ENCODE measurements at regions not wholly inside any gene's neighbourhood (a gene's known extent, or its start where the extent isn't known, plus 50 kb on each side); places are given as distances from the start of the nearest gene placed in this dataset.

DNA sequence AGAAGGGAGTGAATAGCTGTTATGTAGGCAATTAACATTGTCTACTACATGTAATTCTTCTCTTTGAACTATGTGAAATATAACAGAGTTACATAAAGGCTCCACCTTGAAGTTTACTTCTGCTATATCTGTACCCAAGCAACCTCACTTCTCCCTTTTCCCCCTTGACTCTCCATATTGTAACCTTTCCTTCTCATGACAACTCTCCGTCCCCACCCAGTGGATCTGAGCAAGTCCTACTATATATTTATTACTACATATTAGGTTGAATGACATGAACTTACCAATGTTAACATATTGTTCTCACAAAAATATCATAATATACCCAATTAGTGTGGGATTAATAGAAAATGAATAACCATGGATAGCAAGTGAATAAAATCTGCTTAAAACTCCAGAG, 93.2 kb upstream of the ATP8A1 start:
- ChIA-PET POLR2A (ENCODE audit: partially characterized antibody) (no interaction called here), CTCF (ENCODE audit: partially characterized antibody) (interaction anchor here (0.7 to 2.8 kb wide), 11 partner anchors 18 to 230 kb away, joined by 3 to 11 read pairs (median 3); no protein-coding TSS in a partner anchor)
- H2BK5ac ChIP-seq (ENCODE audit: low read depth, low read length), result no peak overlapping the region
- H3K4me1 ChIP-seq (replicated peaks in 1 of 4; ENCODE audit: control insufficient read depth in 3 of 4, insufficient read depth in 4 of 4, low read length in 3 of 4), result no peaks in the 10 kb centered on the region
- no peaks in the 10 kb centered on the region for H4K20me1 ChIP-seq (replicated peaks in 1 of 2; ENCODE audit: control insufficient read depth in 1 of 2, insufficient read depth in 2 of 2, low read length in 2 of 2)
- H3K23me2 ChIP-seq (ENCODE audit: low read depth, low read length), result peaks cover 1% of the 10 kb centered on the region; the same call in 1 of the 2 replicates
- no peaks in the 10 kb centered on the region for H3K36me3 ChIP-seq (ENCODE audit: control insufficient read depth in 2 of 4, insufficient read depth in 4 of 4, low read length in 3 of 4)
- no peaks in the 10 kb centered on the region for H3K79me2 ChIP-seq (ENCODE audit: control insufficient read depth in 1 of 2, insufficient read depth in 2 of 2, low read length in 2 of 2)
- FAIRE-seq (no peak), DNase-seq (ENCODE audit: low read depth in 1 of 2, low spot score in 2 of 2) (no peak)
- no peaks in the 10 kb centered on the region for H3K79me1 ChIP-seq (ENCODE audit: low read depth, low read length)
- H3K27ac ChIP-seq (ENCODE audit: low read depth, low read length), result no peak overlapping the region
- H3K4ac ChIP-seq (replicated peaks; ENCODE audit: insufficient read length, low read depth, low read length), result no peak overlapping the region
- H3K9ac ChIP-seq (replicated peaks in 1 of 4; ENCODE audit: extremely low read depth in 1 of 4, low read depth in 3 of 4, low read length in 3 of 4), result no peak overlapping the region
- no peak overlapping the region for H4K8ac ChIP-seq (ENCODE audit: extremely low read depth, insufficient read depth, low read length)
- H2AK5ac ChIP-seq (ENCODE audit: low read depth, low read length), result no peak overlapping the region
- no peak overlapping the region for H2BK12ac ChIP-seq (ENCODE audit: low read depth, low read length)
- no peak overlapping the region for H2BK120ac ChIP-seq (replicated peaks; ENCODE audit: low read depth, low read length)
- H3K56ac ChIP-seq (replicated peaks; ENCODE audit: insufficient read length, low read depth, low read length), result no peak overlapping the region
- no peaks in the 10 kb centered on the region; a peak in 1 of 4 replicates for H3K9me3 ChIP-seq (ENCODE audit: insufficient read depth in 2 of 2, low read depth in 1 of 2, low read length in 1 of 2)
- no peak overlapping the region for H3K23ac ChIP-seq (ENCODE audit: insufficient read length)
- no peaks in the 10 kb centered on the region for H3K27me3 ChIP-seq (replicated peaks in 1 of 4; ENCODE audit: control insufficient read depth in 3 of 4, extremely low read depth in 1 of 4, insufficient read depth in 3 of 4, low read length in 3 of 4)
- H2AFZ ChIP-seq (ENCODE audit: low read length), result no peak overlapping the region
- no peak overlapping the region for H4K5ac ChIP-seq (ENCODE audit: insufficient read length, low read depth, low read length)
- H4K91ac ChIP-seq (replicated peaks; ENCODE audit: insufficient read length, low read length), result no peak overlapping the region
- H3K14ac ChIP-seq (ENCODE audit: insufficient read length), result no peak overlapping the region
- H3K4me3 ChIP-seq (ENCODE audit: extremely low read depth in 1 of 4, insufficient read depth in 2 of 4, low read depth in 3 of 4, low read length in 4 of 4), result no peak overlapping the region
- 79% methylated on average over 1 of the region's 1 CpG; no CpG with 5 or more reads in 1 of the 2 experiments for WGBS, 2 experiments (ENCODE audit: extremely low coverage in 1 of 2, insufficient coverage in 1 of 2, insufficient read length in 1 of 2, insufficient replicate concordance in 2 of 2, low coverage in 1 of 2, low lambda C conversion rate in 2 of 2, missing lambda C conversion rate in 1 of 2)
- H2BK20ac ChIP-seq (ENCODE audit: low read length), result no peak overlapping the region
- TF ChIP-seq CTCF (IDR thresholded peaks at IDR 0.05; ENCODE audit: control extremely low read depth in 1 of 3, insufficient read depth in 1 of 3, low read depth in 1 of 3, low read length in 3 of 3), result peak in 2 of 3 experiments; percentile 29 to 43; a peak in 2 of 4 replicates
- TF ChIP-seq, protein P1, sequence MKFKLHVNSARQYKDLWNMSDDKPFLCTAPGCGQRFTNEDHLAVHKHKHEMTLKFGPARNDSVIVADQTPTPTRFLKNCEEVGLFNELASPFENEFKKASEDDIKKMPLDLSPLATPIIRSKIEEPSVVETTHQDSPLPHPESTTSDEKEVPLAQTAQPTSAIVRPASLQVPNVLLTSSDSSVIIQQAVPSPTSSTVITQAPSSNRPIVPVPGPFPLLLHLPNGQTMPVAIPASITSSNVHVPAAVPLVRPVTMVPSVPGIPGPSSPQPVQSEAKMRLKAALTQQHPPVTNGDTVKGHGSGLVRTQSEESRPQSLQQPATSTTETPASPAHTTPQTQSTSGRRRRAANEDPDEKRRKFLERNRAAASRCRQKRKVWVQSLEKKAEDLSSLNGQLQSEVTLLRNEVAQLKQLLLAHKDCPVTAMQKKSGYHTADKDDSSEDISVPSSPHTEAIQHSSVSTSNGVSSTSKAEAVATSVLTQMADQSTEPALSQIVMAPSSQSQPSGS (IDR thresholded peaks at IDR 0.05; ENCODE audit: low read length), result no peak
- peak; percentile 67 to 74 for TF ChIP-seq RAD21 (IDR thresholded peaks at IDR 0.05 in 1 of 2, conservative IDR thresholded peaks at IDR 0.05 in 1 of 2; ENCODE audit: low read depth in 2 of 2, low read length in 2 of 2)
- no peak overlapping the region for H3K18ac ChIP-seq (ENCODE audit: extremely low read depth, low read length)
- H2BK15ac ChIP-seq (ENCODE audit: low read length), result no peak overlapping the region
- no peak overlapping the region for H3K4me2 ChIP-seq (ENCODE audit: insufficient read depth in 1 of 2, low read depth in 2 of 2, low read length in 2 of 2)
